ENCODE measurements at regions not wholly inside any gene's neighbourhood (a gene's known extent, or its start where the extent isn't known, plus 50 kb on each side); places are given as distances from the start of the nearest gene placed in this dataset.

- TF ChIP-seq ZNF791 (tag by site-specific recombination; IDR thresholded peaks at IDR 0.05) (no peak), ZNF146 (tag by site-specific recombination; IDR thresholded peaks at IDR 0.05) (no peak), SETDB1 (IDR thresholded peaks at IDR 0.05; ENCODE audit: insufficient read length, low read length) (no peak), ZBTB6 (tag by site-specific recombination; IDR thresholded peaks at IDR 0.05) (no peak), MEIS1 (CRISPR knock-in tag; IDR thresholded peaks at IDR 0.05; ENCODE audit: borderline replicate concordance) (no peak), ZNF280D (tag by site-specific recombination; IDR thresholded peaks at IDR 0.05) (no peak), ZBTB20 (tag by site-specific recombination; IDR thresholded peaks at IDR 0.05) (no peak)
- Histone ChIP-seq H3K36me3 (ENCODE audit: control insufficient read depth in 2 of 2, insufficient read depth in 1 of 2, low read length in 2 of 2) (no peaks in the 10 kb centered on the region), H3K27ac (ENCODE audit: extremely low read depth, low read depth, low read length) (no peak overlapping the region), H3K4me3 (ENCODE audit: low read depth, low read length) (no peak overlapping the region), H3K9me3 (ENCODE audit: control insufficient read depth, insufficient read depth, low read depth, low read length) (no peaks in the 10 kb centered on the region), H3K4me1 (ENCODE audit: control insufficient read depth, insufficient read depth, low read length) (no peaks in the 10 kb centered on the region)
- ChIA-PET CTCF (interaction anchor here (0.6 kb wide), 1 partner anchor 390 kb away, joined by 4 read pairs; no protein-coding TSS in a partner anchor), POLR2A (no interaction called here)
Observed at GRCh38 chr4:22179124-22179874, 230.7 kb upstream of the KCNIP4 start.

GRCh38 chr4:22174640-22175039 is 226.1 kb upstream of the KCNIP4 start:
- H3K9me3 ChIP-seq (ENCODE audit: control insufficient read depth, insufficient read depth, low read depth, low read length) = no peaks in the 10 kb centered on the region
- H3K36me3 ChIP-seq (ENCODE audit: control insufficient read depth in 2 of 2, insufficient read depth in 1 of 2, low read length in 2 of 2) = no peaks in the 10 kb centered on the region
- H3K27ac ChIP-seq (ENCODE audit: extremely low read depth, low read depth, low read length) = no peak overlapping the region
- POLR2A ChIA-PET = no interaction called here
- no peak overlapping the region for H3K4me3 ChIP-seq (ENCODE audit: low read depth, low read length)
- H3K4me1 ChIP-seq (ENCODE audit: control insufficient read depth, insufficient read depth, low read length) = no peaks in the 10 kb centered on the region
- CTCF ChIA-PET = no interaction called here
- TF ChIP-seq ZNF776 (tag by site-specific recombination; IDR thresholded peaks at IDR 0.05; ENCODE audit: borderline replicate concordance) = no peak
- TF ChIP-seq ZNF488 (tag by site-specific recombination; IDR thresholded peaks at IDR 0.05) = no peak
- no peak for TF ChIP-seq MYNN (tag by site-specific recombination; IDR thresholded peaks at IDR 0.05; ENCODE audit: borderline replicate concordance)
- no peak for TF ChIP-seq ZNF302 (tag by site-specific recombination; IDR thresholded peaks at IDR 0.05; ENCODE audit: low read depth)
- no peak for TF ChIP-seq IKZF3 (tag by site-specific recombination; IDR thresholded peaks at IDR 0.05)
- TF ChIP-seq ZNF132 (tag by site-specific recombination; IDR thresholded peaks at IDR 0.05; ENCODE audit: borderline replicate concordance) = no peak
- TF ChIP-seq ZBTB11 (tag by site-specific recombination; conservative IDR thresholded peaks at IDR 0.05; ENCODE audit: low read depth) = no peak
- TF ChIP-seq ZNF600 (tag by site-specific recombination; IDR thresholded peaks at IDR 0.05) = no peak
- no peak for TF ChIP-seq OVOL3 (tag by site-specific recombination; IDR thresholded peaks at IDR 0.05)
- no peak for TF ChIP-seq ZNF114 (tag by site-specific recombination; IDR thresholded peaks at IDR 0.05)
- no peak for TF ChIP-seq ZNF830 (tag by site-specific recombination; IDR thresholded peaks at IDR 0.05; ENCODE audit: low read depth)
- TF ChIP-seq ZNF529 (tag by site-specific recombination; IDR thresholded peaks at IDR 0.05; ENCODE audit: insufficient replicate concordance) = no peak
- TF ChIP-seq ZNF768 (tag by site-specific recombination; IDR thresholded peaks at IDR 0.05) = no peak
- TF ChIP-seq ZNF133 (tag by site-specific recombination; IDR thresholded peaks at IDR 0.05) = no peak
- no peak for TF ChIP-seq BCL11B (tag by site-specific recombination; IDR thresholded peaks at IDR 0.05; ENCODE audit: low read depth)
- TF ChIP-seq ZNF549 (tag by site-specific recombination; IDR thresholded peaks at IDR 0.05) = no peak

All from HEK293 (cell line).